Neural cell (in vitro differentiated cells): ENCODE measurements at regions not wholly inside any gene's neighbourhood (a gene's known extent, or its start where the extent isn't known, plus 50 kb on each side); places are given as distances from the start of the nearest gene placed in this dataset.

Experiments used
- H2AFZ ChIP-seq: fragments of 200-600, 300-800 bp; sonication (generic), shearing (Covaris generic); 2 replicates; pipeline ENCODE4 v1.6.0; 2014; ENCODE audit warnings: low read depth, mild to moderate bottlenecking, antibody characterized with exemption, low read length, moderate library complexity
- H3F3A ChIP-seq: fragments of 200-600 bp; shearing (Covaris generic); 2 replicates; pipeline ENCODE4 v1.6.1; 2016; ENCODE audit warnings: mild to moderate bottlenecking, moderate library complexity, mixed read lengths, antibody characterized with exemption, low read length; ENCODE audit not compliant: insufficient read depth, poor library complexity, severe bottlenecking
- H3K27ac ChIP-seq: fragments of 200-600, 300-800 bp; sonication (generic), shearing (Covaris generic); 2 replicates; pipeline ENCODE4 v1.5.1; 2014; ENCODE audit warnings: mild to moderate bottlenecking, low read length, moderate library complexity
- H3K27me3 ChIP-seq: fragments of 300-800, 200-600 bp; sonication (generic), shearing (Covaris generic); 2 replicates; pipeline ENCODE4 v1.6.0; 2014; ENCODE audit warnings: mild to moderate bottlenecking, low read depth, low read length, moderate library complexity; ENCODE audit not compliant: insufficient read depth
- H3K36me3 ChIP-seq: fragments of 300-800, 200-600 bp; sonication (generic), shearing (Covaris generic); 2 replicates; pipeline ENCODE4 v1.5.1; 2014; ENCODE audit warnings: mild to moderate bottlenecking, antibody characterized with exemption, low read length, moderate library complexity; ENCODE audit not compliant: insufficient read depth
- H3K4me2 ChIP-seq: fragments of 300-800, 200-600 bp; sonication (generic), shearing (Covaris generic); 2 replicates; pipeline ENCODE4 v1.6.0; 2014; ENCODE audit warnings: mild to moderate bottlenecking, low read length
- H3K4me3 ChIP-seq: fragments of 300-800, 200-600 bp; sonication (generic), shearing (Covaris generic); 2 replicates; pipeline ENCODE4 v1.5.1; 2014; ENCODE audit warnings: mild to moderate bottlenecking, low read length, moderate library complexity
- H3K79me2 ChIP-seq: fragments of 200-600 bp; shearing (Covaris generic); replicated peaks from 2 replicates; pipeline ENCODE4 v1.6.0; 2014; ENCODE audit warnings: mild to moderate bottlenecking, low read length, moderate library complexity; ENCODE audit not compliant: insufficient read depth
- H3K9ac ChIP-seq: fragments of 300-800, 200-600 bp; sonication (generic), shearing (Covaris generic); 2 replicates; pipeline ENCODE4 v1.6.1; 2016; ENCODE audit warnings: mild to moderate bottlenecking, low read length, mixed read lengths
- H3K9me2 ChIP-seq: fragments of 200-600 bp; shearing (Covaris generic); 2 replicates; pipeline ENCODE4 v1.6.1; 2016; ENCODE audit warnings: mild to moderate bottlenecking, low read length, mixed read lengths; ENCODE audit not compliant: insufficient read depth
- H3K9me3 ChIP-seq: fragments of 200-600, 300-800 bp; sonication (generic), shearing (Covaris generic); 2 replicates; pipeline ENCODE4 v1.6.1; 2016; ENCODE audit warnings: mild to moderate bottlenecking, mixed run types, low read length, moderate library complexity, mixed read lengths
- H4K20me1 ChIP-seq: fragments of 200-600 bp; shearing (Covaris generic); 2 replicates; pipeline ENCODE4 v1.6.1; 2016; ENCODE audit warnings: mild to moderate bottlenecking, mixed run types; ENCODE audit not compliant: insufficient read depth
- EP300 ChIP-seq: fragments of 450-650 bp; conservative IDR thresholded peaks from 2 replicates; pipeline ENCODE4 v1.6.1; 2014; ENCODE audit warnings: antibody characterized with exemption, mild to moderate bottlenecking, moderate library complexity; ENCODE audit not compliant: poor library complexity, severe bottlenecking
- EZH2 ChIP-seq: fragments of 200-600, 300-800 bp; shearing (Covaris generic), sonication (generic); IDR thresholded peaks from 2 replicates; pipeline ENCODE4 v1.6.1; 2014; ENCODE audit warnings: antibody characterized with exemption, low read length, borderline replicate concordance, mild to moderate bottlenecking; ENCODE audit not compliant: insufficient read depth, poor library complexity, severe bottlenecking
- MXI1 ChIP-seq: fragments of 450-650 bp; conservative IDR thresholded peaks from 2 replicates; pipeline ENCODE4 v1.6.1; 2014; ENCODE audit warnings: antibody characterized with exemption, mild to moderate bottlenecking; ENCODE audit not compliant: poor library complexity, severe bottlenecking
- POLR2AphosphoS5 ChIP-seq: IDR thresholded peaks from 2 replicates; pipeline ENCODE4 v1.6.1; 2012
- RAD21 ChIP-seq: fragments of 450-650 bp; conservative IDR thresholded peaks from 2 replicates; pipeline ENCODE4 v1.6.1; 2014; ENCODE audit warnings: antibody characterized with exemption, mild to moderate bottlenecking, moderate library complexity
- REST ChIP-seq: IDR thresholded peaks from 2 replicates; pipeline ENCODE4 v1.6.1; 2012; ENCODE audit warnings: borderline replicate concordance
- SMC3 ChIP-seq: fragments of 450-650 bp; conservative IDR thresholded peaks from 2 replicates; pipeline ENCODE4 v1.6.1; 2014; ENCODE audit warnings: antibody characterized with exemption, mild to moderate bottlenecking, moderate library complexity; ENCODE audit not compliant: poor library complexity
- TAF1 ChIP-seq: IDR thresholded peaks from 2 replicates; pipeline ENCODE4 v1.6.1; 2012; ENCODE audit warnings: low read depth
- TF ChIP-seq, protein P1 (sequence below): fragments of 450-650 bp; IDR thresholded peaks from 2 replicates; pipeline ENCODE4 v1.5.1; 2014; ENCODE audit warnings: antibody characterized with exemption, mild to moderate bottlenecking, moderate library complexity; ENCODE audit not compliant: poor library complexity, severe bottlenecking

- H3K36me3 ChIP-seq, result no peaks in the 10 kb centered on the region
- H3K4me2 ChIP-seq, result no peak overlapping the region
- no peak overlapping the region for H3K4me3 ChIP-seq
- no peak overlapping the region for H3K27ac ChIP-seq
- H4K20me1 ChIP-seq, result no peaks in the 10 kb centered on the region
- TF ChIP-seq REST (no peak), TAF1 (no peak), POLR2AphosphoS5 (no peak), EP300 (no peak), SMC3 (no peak), MXI1 (no peak), RAD21 (no peak), EZH2 (no peak)
- TF ChIP-seq, protein P1, sequence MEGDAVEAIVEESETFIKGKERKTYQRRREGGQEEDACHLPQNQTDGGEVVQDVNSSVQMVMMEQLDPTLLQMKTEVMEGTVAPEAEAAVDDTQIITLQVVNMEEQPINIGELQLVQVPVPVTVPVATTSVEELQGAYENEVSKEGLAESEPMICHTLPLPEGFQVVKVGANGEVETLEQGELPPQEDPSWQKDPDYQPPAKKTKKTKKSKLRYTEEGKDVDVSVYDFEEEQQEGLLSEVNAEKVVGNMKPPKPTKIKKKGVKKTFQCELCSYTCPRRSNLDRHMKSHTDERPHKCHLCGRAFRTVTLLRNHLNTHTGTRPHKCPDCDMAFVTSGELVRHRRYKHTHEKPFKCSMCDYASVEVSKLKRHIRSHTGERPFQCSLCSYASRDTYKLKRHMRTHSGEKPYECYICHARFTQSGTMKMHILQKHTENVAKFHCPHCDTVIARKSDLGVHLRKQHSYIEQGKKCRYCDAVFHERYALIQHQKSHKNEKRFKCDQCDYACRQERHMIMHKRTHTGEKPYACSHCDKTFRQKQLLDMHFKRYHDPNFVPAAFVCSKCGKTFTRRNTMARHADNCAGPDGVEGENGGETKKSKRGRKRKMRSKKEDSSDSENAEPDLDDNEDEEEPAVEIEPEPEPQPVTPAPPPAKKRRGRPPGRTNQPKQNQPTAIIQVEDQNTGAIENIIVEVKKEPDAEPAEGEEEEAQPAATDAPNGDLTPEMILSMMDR, result no peak
- H3K9me2 ChIP-seq, result no peaks in the 10 kb centered on the region
- H2AFZ ChIP-seq, result no peak overlapping the region
- H3K79me2 ChIP-seq, result no peaks in the 10 kb centered on the region
- H3K27me3 ChIP-seq, result no peaks in the 10 kb centered on the region
- H3F3A ChIP-seq, result no peaks in the 10 kb centered on the region
- H3K9ac ChIP-seq, result no peak overlapping the region
- no peaks in the 10 kb centered on the region for H3K9me3 ChIP-seq
Observed at GRCh38 chr1:113275691-113276090, 114.6 kb upstream of the MAGI3 start.

DNA sequence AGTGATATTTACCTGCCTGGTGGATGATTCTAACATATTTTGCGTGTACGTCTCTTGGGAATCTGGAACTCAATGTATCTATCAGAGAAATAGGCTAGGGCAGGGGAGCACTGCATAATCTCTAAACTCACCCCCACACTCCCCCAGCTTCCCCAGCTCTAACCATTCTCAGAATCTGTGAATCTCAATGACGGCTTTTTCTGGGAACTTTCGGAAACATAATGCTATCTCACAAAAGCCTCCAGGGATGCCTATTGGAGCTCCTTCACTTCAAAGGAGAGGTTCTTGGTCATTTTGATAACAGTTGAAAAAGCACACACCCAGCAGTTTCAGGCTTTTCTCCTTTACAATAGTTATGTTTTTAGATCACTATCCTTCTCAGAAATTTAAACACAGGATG, 113.8 kb upstream of the MAGI3 start:
- Histone ChIP-seq H3K79me2 (no peaks in the 10 kb centered on the region), H3K4me2 (no peak overlapping the region), H4K20me1 (no peaks in the 10 kb centered on the region), H3K27me3 (no peaks in the 10 kb centered on the region), H2AFZ (no peak overlapping the region), H3K4me3 (no peak overlapping the region), H3K27ac (no peak overlapping the region), H3F3A (no peaks in the 10 kb centered on the region), H3K9me3 (no peaks in the 10 kb centered on the region), H3K36me3 (no peaks in the 10 kb centered on the region), H3K9me2 (no peaks in the 10 kb centered on the region), H3K9ac (no peak overlapping the region)
- no peak for TF ChIP-seq POLR2AphosphoS5
- no peak for TF ChIP-seq EP300
- TF ChIP-seq SMC3, result no peak
- TF ChIP-seq RAD21, result no peak
- no peak for TF ChIP-seq TAF1
- TF ChIP-seq REST, result no peak
- no peak for TF ChIP-seq MXI1
- TF ChIP-seq, protein P1, result no peak
- TF ChIP-seq EZH2, result no peak
